ENCODE measurements at regions not wholly inside any gene's neighbourhood (a gene's known extent, or its start where the extent isn't known, plus 50 kb on each side); places are given as distances from the start of the nearest gene placed in this dataset.

GRCh38 chr1:22223176-22223575 lies 80.3 kb upstream of the WNT4 start:
- peaks cover 1% of the 10 kb centered on the region for H3K4me1 ChIP-seq (replicated peaks; ENCODE audit: insufficient read depth)
- no peak for DNase-seq
- ChIA-PET CTCF (no interaction called here), POLR2A (ENCODE audit: unreplicated experiment) (no interaction called here)
- H3K4me2 ChIP-seq = no peak overlapping the region
- H3K27ac ChIP-seq = no peak overlapping the region
- BruUV-seq (replicated peaks) = no TSS peak
- H3K4me3 ChIP-seq = no peak overlapping the region
- TF ChIP-seq EZH2 (IDR thresholded peaks at IDR 0.05; ENCODE audit: low read depth) (no peak), CTCF (conservative IDR thresholded peaks at IDR 0.05) (no peak)
- intact Hi-C loops (cut with micrococcal nuclease; ENCODE audit: unreplicated experiment) = no loop called here
- no peaks in the 10 kb centered on the region for H3K27me3 ChIP-seq (ENCODE audit: insufficient read depth, low read depth)
- no peaks in the 10 kb centered on the region for H3K36me3 ChIP-seq (ENCODE audit: low read depth)
- H3K9me3 ChIP-seq (ENCODE audit: insufficient read depth, low read depth) = no peaks in the 10 kb centered on the region
- H3K9me2 ChIP-seq (ENCODE audit: insufficient read depth) = no peaks in the 10 kb centered on the region
- H3F3A ChIP-seq (ENCODE audit: insufficient read depth, low read depth) = peaks cover 1% of the 10 kb centered on the region; the same call in 1 of the 2 replicates
- H3K79me2 ChIP-seq (ENCODE audit: low read depth) = no peaks in the 10 kb centered on the region
- H2AFZ ChIP-seq = no peak overlapping the region
- H4K20me1 ChIP-seq (ENCODE audit: insufficient read depth) = no peaks in the 10 kb centered on the region

DNA sequence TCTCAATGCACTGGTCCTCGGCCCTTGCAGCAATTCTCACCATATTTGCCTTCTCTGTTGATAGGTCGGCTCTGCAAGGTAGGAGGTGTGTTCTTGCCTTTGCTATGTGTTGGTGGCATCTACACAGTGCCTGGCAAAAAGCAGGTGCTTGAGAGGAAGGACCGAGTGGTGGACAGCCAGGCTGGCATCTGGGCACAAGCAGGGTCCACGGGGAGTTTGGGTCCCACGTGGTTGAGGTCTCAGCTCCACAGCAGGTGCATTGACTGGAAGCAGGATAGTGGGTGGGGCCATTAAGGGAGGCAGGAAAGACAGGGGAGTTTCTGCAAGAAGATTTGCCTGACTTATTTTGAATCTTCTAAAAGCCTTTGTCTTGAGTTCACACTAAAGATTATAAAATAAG lies 81.2 kb upstream of the WNT4 start:
- Histone ChIP-seq H3K36me3 (ENCODE audit: low read depth) (no peaks in the 10 kb centered on the region), H3K9me3 (ENCODE audit: insufficient read depth, low read depth) (no peaks in the 10 kb centered on the region), H3K27me3 (ENCODE audit: insufficient read depth, low read depth) (no peaks in the 10 kb centered on the region), H2AFZ (no peak overlapping the region), H3K4me3 (no peak overlapping the region), H3F3A (ENCODE audit: insufficient read depth, low read depth) (peaks cover 10% of the 10 kb centered on the region; the same call in 1 of the 2 replicates), H3K9me2 (ENCODE audit: insufficient read depth) (no peaks in the 10 kb centered on the region), H3K4me1 (replicated peaks; ENCODE audit: insufficient read depth) (peaks cover 10% of the 10 kb centered on the region), H3K27ac (no peak overlapping the region), H3K4me2 (no peak overlapping the region), H3K79me2 (ENCODE audit: low read depth) (no peaks in the 10 kb centered on the region), H4K20me1 (ENCODE audit: insufficient read depth) (no peaks in the 10 kb centered on the region)
- TF ChIP-seq EZH2 (IDR thresholded peaks at IDR 0.05; ENCODE audit: low read depth) (no peak), CTCF (conservative IDR thresholded peaks at IDR 0.05) (no peak)
- CTCF ChIA-PET = no interaction called here
- intact Hi-C loops (cut with micrococcal nuclease; ENCODE audit: unreplicated experiment) = no loop called here
- BruUV-seq (replicated peaks) = no TSS peak
- DNase-seq = no peak
- POLR2A ChIA-PET (ENCODE audit: unreplicated experiment) = no interaction called here

GRCh38 chr1:22224631-22225030 lies 81.7 kb upstream of the WNT4 start:
- Histone ChIP-seq H3F3A (ENCODE audit: insufficient read depth, low read depth) (peaks cover 14% of the 10 kb centered on the region; the same call in 1 of the 2 replicates), H3K27me3 (ENCODE audit: insufficient read depth, low read depth) (no peaks in the 10 kb centered on the region), H3K79me2 (ENCODE audit: low read depth) (no peaks in the 10 kb centered on the region), H3K9me3 (ENCODE audit: insufficient read depth, low read depth) (no peaks in the 10 kb centered on the region), H3K9me2 (ENCODE audit: insufficient read depth) (no peaks in the 10 kb centered on the region), H3K4me1 (replicated peaks; ENCODE audit: insufficient read depth) (peaks cover 14% of the 10 kb centered on the region), H4K20me1 (ENCODE audit: insufficient read depth) (no peaks in the 10 kb centered on the region), H3K4me3 (no peak overlapping the region), H3K36me3 (ENCODE audit: low read depth) (no peaks in the 10 kb centered on the region), H3K27ac (no peak overlapping the region), H3K4me2 (no peak overlapping the region), H2AFZ (no peak overlapping the region)
- intact Hi-C loops (cut with micrococcal nuclease; ENCODE audit: unreplicated experiment) = no loop called here
- no TSS peak for BruUV-seq (replicated peaks)
- TF ChIP-seq EZH2 (IDR thresholded peaks at IDR 0.05; ENCODE audit: low read depth) (no peak), CTCF (conservative IDR thresholded peaks at IDR 0.05) (no peak)
- POLR2A ChIA-PET (ENCODE audit: unreplicated experiment) = no interaction called here
- DNase-seq = no peak
- CTCF ChIA-PET = no interaction called here

All from PC-9 (cell line).